ENCODE measurements at regions not wholly inside any gene's neighbourhood (a gene's known extent, or its start where the extent isn't known, plus 50 kb on each side); places are given as distances from the start of the nearest gene placed in this dataset.

GRCh38 chr6:1089859-1090258, 222.0 kb upstream of the FOXQ1 start:
- ATAC-seq (replicated peaks in 1 of 2) (no peak), DNase-seq (no peak)
- Mint-ChIP-seq H3K4me1 (ENCODE audit: low read depth) (no peaks in the 10 kb centered on the region), H3K4me3 (no peak overlapping the region), H3K36me3 (ENCODE audit: insufficient read depth in 2 of 2) (no peaks in the 10 kb centered on the region), H3K27ac (no peak overlapping the region), H3K27me3 (ENCODE audit: low read depth) (peaks cover 8% of the 10 kb centered on the region), H3K9me3 (no peaks in the 10 kb centered on the region)

GRCh38 chr6:1088492-1089001, 223.4 kb upstream of the FOXQ1 start:
- DNase-seq = no peak
- Mint-ChIP-seq H3K36me3 (ENCODE audit: insufficient read depth in 2 of 2) (no peaks in the 10 kb centered on the region), H3K27me3 (ENCODE audit: low read depth) (peaks cover 8% of the 10 kb centered on the region), H3K4me1 (ENCODE audit: low read depth) (no peaks in the 10 kb centered on the region), H3K4me3 (no peak overlapping the region), H3K9me3 (no peaks in the 10 kb centered on the region), H3K27ac (no peak overlapping the region)
- ATAC-seq (replicated peaks in 1 of 2) = no peak

GRCh38 chr6:1087154-1087843, 224.6 kb upstream of the FOXQ1 start:
- Mint-ChIP-seq H3K4me3 (no peak overlapping the region), H3K9me3 (no peaks in the 10 kb centered on the region), H3K27me3 (ENCODE audit: low read depth) (peaks cover 8% of the 10 kb centered on the region), H3K27ac (no peak overlapping the region), H3K36me3 (ENCODE audit: insufficient read depth in 2 of 2) (no peaks in the 10 kb centered on the region), H3K4me1 (ENCODE audit: low read depth) (no peaks in the 10 kb centered on the region)
- ATAC-seq (replicated peaks in 1 of 2) = no peak
- no peak for DNase-seq

DNA sequence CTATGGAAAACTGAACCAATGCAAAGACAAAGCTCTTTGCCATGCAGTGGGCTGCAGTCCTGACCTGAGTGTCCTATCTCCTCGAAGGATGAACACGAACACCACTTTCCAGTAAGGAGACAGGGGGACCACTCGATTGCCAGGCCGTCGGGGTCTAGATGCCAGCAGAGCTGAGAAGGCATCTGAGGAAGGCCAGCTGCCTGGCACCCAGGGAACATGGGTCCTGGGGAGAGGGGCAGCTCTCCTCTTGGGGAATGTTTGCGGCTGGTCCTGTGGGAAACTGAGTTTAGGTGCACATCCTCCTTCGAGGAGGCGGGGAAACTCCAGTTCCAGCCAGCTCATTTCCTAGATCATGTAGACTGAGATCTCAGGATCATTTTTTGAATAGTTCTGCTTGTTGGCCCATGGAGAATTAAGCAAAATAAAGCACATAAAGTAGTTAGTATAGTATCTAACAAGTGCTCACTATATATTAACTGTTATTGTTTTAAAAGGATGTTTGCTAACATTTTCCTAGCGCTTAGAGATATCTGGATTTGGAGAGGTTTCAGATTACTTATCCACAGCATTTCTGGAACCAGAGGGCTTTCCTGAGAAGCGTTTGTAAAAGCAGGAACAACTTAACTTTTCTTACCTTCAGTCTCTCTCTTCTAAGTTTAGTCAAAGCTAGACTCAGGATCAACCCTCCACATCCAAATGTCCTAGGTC, 225.3 kb upstream of the FOXQ1 start:
- Mint-ChIP-seq H3K9me3 (no peaks in the 10 kb centered on the region), H3K4me1 (ENCODE audit: low read depth) (no peaks in the 10 kb centered on the region), H3K27me3 (ENCODE audit: low read depth) (peaks cover 8% of the 10 kb centered on the region), H3K27ac (no peak overlapping the region), H3K36me3 (ENCODE audit: insufficient read depth in 2 of 2) (no peaks in the 10 kb centered on the region), H3K4me3 (no peak overlapping the region)
- DNase-seq = no peak
- no peak for ATAC-seq (replicated peaks in 1 of 2)

DNA sequence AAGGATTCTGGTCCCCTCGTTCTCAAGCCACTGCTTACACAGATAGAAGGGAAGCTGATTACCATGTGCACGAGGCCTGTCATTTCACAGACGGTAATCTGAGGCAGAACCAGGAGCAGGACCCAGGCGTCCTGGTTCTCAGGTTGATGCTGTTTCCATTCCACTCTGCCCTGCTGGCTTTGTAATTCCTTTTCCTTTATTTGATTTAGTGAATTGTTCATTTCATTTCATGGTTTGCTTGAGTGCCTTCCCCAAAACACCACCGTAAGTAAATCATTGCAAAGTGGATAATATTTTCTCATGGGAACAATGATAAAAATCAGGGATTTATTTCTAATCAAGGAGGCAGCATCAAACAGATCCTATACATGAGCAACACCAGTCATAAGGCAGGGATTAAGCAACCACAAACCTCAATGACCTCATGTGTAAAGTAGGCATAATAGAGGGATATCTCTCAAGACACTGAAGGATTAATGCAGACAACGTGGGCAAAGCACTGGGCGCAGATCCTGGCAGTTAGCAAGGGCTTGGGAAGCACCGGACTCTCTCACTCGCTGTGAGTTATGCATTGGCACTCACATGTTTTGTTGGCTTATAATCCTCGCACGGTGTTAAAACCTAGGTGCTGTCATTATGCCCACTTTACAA, 229.5 kb upstream of the FOXQ1 start:
- H3K9me3 Mint-ChIP-seq = no peaks in the 10 kb centered on the region

GRCh38 chr6:1081551-1082284, 230.2 kb upstream of the FOXQ1 start:
- H3K9me3 Mint-ChIP-seq = no peaks in the 10 kb centered on the region
- no peak for DNase-seq
- H3K27ac Mint-ChIP-seq = no peak overlapping the region
- no peak overlapping the region for H3K4me3 Mint-ChIP-seq
- no peak for ATAC-seq (replicated peaks in 1 of 2)
- H3K4me1 Mint-ChIP-seq (ENCODE audit: low read depth) = no peaks in the 10 kb centered on the region
- peaks cover 8% of the 10 kb centered on the region for H3K27me3 Mint-ChIP-seq (ENCODE audit: low read depth)
- H3K36me3 Mint-ChIP-seq (ENCODE audit: insufficient read depth in 2 of 2) = no peaks in the 10 kb centered on the region

More for the DNA sequence above, 229.5 kb upstream of the FOXQ1 start:
- Mint-ChIP-seq H3K27me3 (ENCODE audit: low read depth) (peaks cover 8% of the 10 kb centered on the region), H3K36me3 (ENCODE audit: insufficient read depth in 2 of 2) (no peaks in the 10 kb centered on the region), H3K4me1 (ENCODE audit: low read depth) (no peaks in the 10 kb centered on the region), H3K27ac (no peak overlapping the region), H3K4me3 (no peak overlapping the region)
- DNase-seq = no peak
- ATAC-seq (replicated peaks in 1 of 2) = no peak

DNA sequence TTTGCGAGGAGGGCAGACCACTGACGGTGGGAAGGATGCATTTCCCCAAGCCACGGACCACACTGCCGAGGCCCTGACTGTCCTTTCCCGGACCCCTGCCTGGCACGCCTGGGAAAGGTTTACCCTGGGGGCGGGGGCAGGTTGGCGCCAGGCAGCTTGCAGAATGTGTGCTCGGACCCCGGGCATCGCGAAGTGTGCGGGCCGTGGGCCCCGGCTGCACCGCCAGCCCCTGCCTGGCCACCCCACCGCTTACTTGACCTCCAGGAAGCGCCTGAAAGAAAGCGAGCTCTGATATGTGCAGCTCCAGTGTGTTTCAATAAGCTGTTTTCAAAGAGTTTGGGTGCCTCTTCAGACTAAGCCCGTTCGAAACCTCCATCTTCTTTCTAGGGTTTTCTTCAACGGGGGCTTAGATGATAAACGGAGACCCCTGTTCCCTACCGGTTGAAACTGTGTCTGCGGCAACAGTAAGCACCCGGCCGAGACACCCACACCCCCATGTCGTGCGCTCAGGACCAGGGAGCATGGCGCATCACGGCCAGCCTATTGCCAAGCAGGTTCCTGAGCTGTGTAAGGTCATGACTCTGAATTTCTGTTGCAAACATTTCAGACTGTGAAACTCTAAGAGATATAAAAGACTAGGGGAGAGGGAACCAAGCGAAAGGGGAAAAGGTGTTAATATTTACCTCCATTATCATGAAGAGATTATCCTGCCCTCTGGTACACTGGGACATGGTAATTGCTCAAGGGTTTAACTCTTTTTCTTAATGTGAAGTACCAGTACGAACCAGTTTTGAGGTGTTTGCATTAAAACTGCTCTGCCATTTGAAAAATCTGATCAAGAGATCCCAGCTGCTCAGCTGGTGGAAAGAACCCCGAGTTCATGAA, 231.2 kb upstream of the FOXQ1 start:
- Mint-ChIP-seq H3K27ac (no peak overlapping the region), H3K36me3 (ENCODE audit: insufficient read depth in 2 of 2) (no peaks in the 10 kb centered on the region), H3K9me3 (no peaks in the 10 kb centered on the region), H3K4me3 (no peak overlapping the region), H3K4me1 (ENCODE audit: low read depth) (no peaks in the 10 kb centered on the region), H3K27me3 (ENCODE audit: low read depth) (peaks cover 6% of the 10 kb centered on the region)
- ATAC-seq (replicated peaks in 1 of 2) (no peak), DNase-seq (no peak)

GRCh38 chr6:1079525-1079924, 232.4 kb upstream of the FOXQ1 start:
- peaks cover 5% of the 10 kb centered on the region for H3K27me3 Mint-ChIP-seq (ENCODE audit: low read depth)
- H3K4me3 Mint-ChIP-seq = no peak overlapping the region
- DNase-seq = no peak
- no peaks in the 10 kb centered on the region for H3K36me3 Mint-ChIP-seq (ENCODE audit: insufficient read depth in 2 of 2)
- no peaks in the 10 kb centered on the region for H3K4me1 Mint-ChIP-seq (ENCODE audit: low read depth)
- H3K27ac Mint-ChIP-seq = no peak overlapping the region
- H3K9me3 Mint-ChIP-seq = no peaks in the 10 kb centered on the region
- ATAC-seq (replicated peaks in 1 of 2) = no peak

DNA sequence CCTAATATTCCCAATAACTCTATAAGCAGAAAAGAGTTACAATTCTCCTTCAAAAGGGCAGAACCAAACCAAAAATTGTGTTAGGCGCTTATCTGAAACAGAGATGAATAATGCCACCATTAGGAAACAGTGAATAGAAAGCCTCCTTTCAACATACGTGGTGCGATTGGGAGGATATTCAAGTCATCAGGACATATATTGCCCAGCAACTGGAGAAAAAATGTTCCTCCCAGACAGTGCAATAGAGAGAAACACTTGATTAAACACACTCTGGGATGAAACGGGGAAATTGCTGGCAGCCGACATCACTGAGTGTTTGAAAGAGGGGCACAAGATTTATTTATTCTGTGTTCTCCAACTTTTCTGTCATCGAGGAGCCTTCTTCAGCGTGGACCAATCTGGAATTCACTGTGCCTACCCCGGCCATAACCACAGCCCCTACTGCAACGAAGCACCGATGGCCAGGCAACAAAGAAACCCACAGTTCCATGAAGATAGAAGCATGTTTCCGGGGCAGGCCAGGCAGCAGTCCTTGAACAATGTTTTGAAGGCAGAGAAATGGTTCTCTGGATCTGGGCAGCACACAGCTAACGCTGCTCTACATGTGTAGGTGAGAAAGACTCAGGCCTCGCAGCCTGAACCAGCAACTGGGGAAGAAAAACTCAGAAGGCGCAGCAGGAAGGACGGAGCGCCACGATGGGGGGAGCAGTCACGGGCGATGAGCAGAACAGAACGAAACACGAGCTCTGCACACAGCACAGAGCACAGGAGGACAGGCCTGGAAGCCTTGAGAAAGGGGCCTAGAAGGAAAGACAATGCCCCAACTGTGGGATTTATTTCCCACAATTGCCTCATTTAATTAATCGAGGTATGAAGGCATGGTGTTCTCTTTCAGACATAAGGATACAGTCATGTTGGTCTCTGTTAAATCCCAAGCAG, 234.2 kb upstream of the FOXQ1 start:
- Mint-ChIP-seq H3K4me1 (ENCODE audit: low read depth) (no peaks in the 10 kb centered on the region), H3K9me3 (no peaks in the 10 kb centered on the region), H3K4me3 (no peak overlapping the region), H3K36me3 (ENCODE audit: insufficient read depth in 2 of 2) (no peaks in the 10 kb centered on the region), H3K27me3 (ENCODE audit: low read depth) (peaks cover 5% of the 10 kb centered on the region), H3K27ac (no peak overlapping the region)
- DNase-seq (no peak), ATAC-seq (replicated peaks in 1 of 2) (no peak)

DNA sequence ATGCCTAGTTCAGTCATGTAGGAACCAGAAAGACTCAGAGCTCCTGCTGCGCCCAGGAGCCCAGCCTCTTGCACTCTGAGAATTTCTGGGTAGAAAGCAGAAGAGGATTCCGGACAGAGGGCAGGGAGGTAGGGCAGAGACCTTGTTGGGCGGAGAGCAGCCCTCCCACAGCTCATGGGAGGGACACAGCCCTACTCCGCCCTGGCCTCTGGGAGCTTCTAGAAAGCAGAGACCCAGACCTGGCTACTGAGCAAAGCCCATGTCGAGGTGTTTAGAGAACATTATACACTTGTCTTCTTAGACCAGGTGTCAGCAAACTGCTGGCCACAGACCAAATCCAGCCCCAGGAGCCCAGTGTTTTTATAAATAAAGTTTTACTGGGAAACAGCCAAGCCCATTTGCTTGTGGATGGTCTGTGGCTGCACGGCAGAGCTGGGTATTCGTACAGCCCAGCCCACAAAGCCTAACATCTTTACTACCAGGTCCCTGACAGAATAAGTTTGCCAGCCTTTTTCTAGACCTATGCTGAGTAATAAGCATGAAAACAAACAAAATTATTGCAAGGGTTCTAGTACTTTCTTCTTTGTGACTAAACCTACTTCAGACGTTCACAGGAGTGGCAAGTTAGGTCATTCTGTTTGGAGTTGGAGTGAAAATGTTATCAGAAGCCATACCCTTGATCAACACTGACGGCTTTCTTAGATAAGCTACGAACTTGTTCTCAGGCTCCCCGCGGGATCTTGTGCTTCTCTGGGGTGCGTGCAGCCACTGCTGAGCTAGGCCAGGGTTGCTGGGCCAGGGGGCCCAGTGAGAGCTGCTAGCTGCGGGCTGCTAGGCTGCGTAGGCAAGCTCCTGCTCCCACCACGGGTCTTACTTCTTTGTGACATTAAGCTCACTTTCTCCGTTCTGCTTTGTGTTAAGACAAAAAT, 235.1 kb upstream of the FOXQ1 start:
- H3K27me3 Mint-ChIP-seq (ENCODE audit: low read depth) = peaks cover 5% of the 10 kb centered on the region
- H3K27ac Mint-ChIP-seq = no peak overlapping the region
- ATAC-seq (replicated peaks in 1 of 2) = no peak
- H3K36me3 Mint-ChIP-seq (ENCODE audit: insufficient read depth in 2 of 2) = no peaks in the 10 kb centered on the region
- no peak for DNase-seq
- H3K4me1 Mint-ChIP-seq (ENCODE audit: low read depth) = no peaks in the 10 kb centered on the region
- H3K4me3 Mint-ChIP-seq = no peak overlapping the region
- no peaks in the 10 kb centered on the region for H3K9me3 Mint-ChIP-seq

GRCh38 chr6:1075880-1076279, 236.0 kb upstream of the FOXQ1 start:
- no peaks in the 10 kb centered on the region for H3K36me3 Mint-ChIP-seq (ENCODE audit: insufficient read depth in 2 of 2)
- H3K27ac Mint-ChIP-seq = no peak overlapping the region
- no peak for ATAC-seq (replicated peaks in 1 of 2)
- no peak for DNase-seq
- H3K9me3 Mint-ChIP-seq = no peaks in the 10 kb centered on the region
- peaks cover 5% of the 10 kb centered on the region for H3K27me3 Mint-ChIP-seq (ENCODE audit: low read depth)
- H3K4me1 Mint-ChIP-seq (ENCODE audit: low read depth) = no peaks in the 10 kb centered on the region
- no peak overlapping the region for H3K4me3 Mint-ChIP-seq
